Left colon (tissue), 2 donors: ENCODE measurements at regions not wholly inside any gene's neighbourhood (a gene's known extent, or its start where the extent isn't known, plus 50 kb on each side); places are given as distances from the start of the nearest gene placed in this dataset.

Experiments used
- ATAC-seq: fragments of 200-7000 bp; cut with Tn5 transposase; one replicate; pipeline ENCODE4 v1.9.1; 2020; ENCODE audit warnings: mild to moderate bottlenecking, moderate library complexity
- DNase-seq, 2 donors: peaks; one replicate each; pipeline ENCODE4 v3.0.0-alpha.2; 2020
- intact Hi-C, 2 donors: fragments of 100-400 bp; cut with DNase I in 1 of 2; cut with micrococcal nuclease in 1 of 2; formaldehyde crosslinking; loops; one replicate each; pipeline versions ENCODE4 v1.11.2 to v1.14.0; 2022; cut with DNase I, micrococcal nuclease
- donor health status: DM: no; HTN: no; CAD: no.
- donor health status: DM: yes; HTN: yes; CAD: no.

- ATAC-seq (no peak), DNase-seq (no peak)
- intact Hi-C loops, result no loop called here
Observed at GRCh38 chr2:21535826-21536225, 412.1 kb downstream of the TDRD15 start.

- DNase-seq (no peak), ATAC-seq (no peak)
- intact Hi-C loops, result no loop called here
Observed at GRCh38 chr2:21539685-21540084, 415.9 kb downstream of the TDRD15 start.

- no peak for DNase-seq
- intact Hi-C loops, result no loop called here
- no peak for ATAC-seq
Observed at GRCh38 chr2:21543630-21544029, 419.9 kb downstream of the TDRD15 start.

DNA sequence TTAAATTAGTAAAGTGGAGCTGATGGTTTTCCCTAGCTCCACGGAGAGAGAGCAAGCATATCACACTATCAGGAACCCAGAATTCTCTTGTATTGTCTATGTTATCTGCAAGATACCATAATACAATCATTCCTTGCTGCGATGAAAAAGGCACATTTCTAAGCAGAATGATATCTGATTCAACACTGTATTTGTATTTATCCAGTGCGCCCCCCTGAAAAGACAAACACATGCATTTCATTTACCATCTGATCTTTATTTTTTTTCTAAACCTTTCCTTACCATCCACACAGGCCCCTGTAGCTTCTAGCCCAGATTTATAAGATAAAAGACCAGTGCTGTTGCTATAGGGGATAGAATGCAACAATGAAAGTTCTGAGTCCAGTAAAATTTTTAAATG lies 420.6 kb downstream of the TDRD15 start:
- no peak for DNase-seq
- intact Hi-C loops, result no loop called here
- no peak for ATAC-seq

GRCh38 chr2:21552981-21553380 lies 429.2 kb downstream of the TDRD15 start:
- ATAC-seq, result no peak
- intact Hi-C loops, result no loop called here
- no peak for DNase-seq

- ATAC-seq (no peak), DNase-seq (no peak)
- intact Hi-C loops, result no loop called here
Observed at GRCh38 chr2:21559351-21559750, 435.6 kb downstream of the TDRD15 start.

- no peak for ATAC-seq
- intact Hi-C loops, result no loop called here
- no peak for DNase-seq
Observed at GRCh38 chr2:21561965-21562364, 438.2 kb downstream of the TDRD15 start.

DNA sequence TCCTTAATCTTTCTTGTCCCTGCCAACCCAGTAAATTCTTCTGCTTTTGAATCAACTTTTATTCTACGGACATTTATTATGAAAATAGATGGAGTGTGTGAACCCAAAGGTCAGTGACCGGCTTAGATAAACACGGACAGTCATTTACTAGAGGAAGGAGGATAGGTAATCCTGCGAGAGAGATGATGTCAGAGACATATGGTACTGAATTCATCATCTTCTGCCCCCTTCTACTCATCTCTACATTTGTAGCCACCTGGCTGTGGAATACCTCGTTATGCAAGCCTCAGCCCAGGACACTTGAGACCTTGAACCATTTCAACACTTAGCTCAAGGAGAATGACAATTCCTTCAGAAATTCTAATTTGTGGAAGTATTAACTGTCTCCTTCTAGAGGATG lies 443.6 kb downstream of the TDRD15 start:
- intact Hi-C loops, result no loop called here
- ATAC-seq, result no peak
- DNase-seq, result no peak

GRCh38 chr2:21571686-21572085 lies 447.9 kb downstream of the TDRD15 start:
- DNase-seq (no peak), ATAC-seq (no peak)
- intact Hi-C loops, result no loop called here

- DNase-seq, result no peak
- intact Hi-C loops, result no loop called here
- no peak for ATAC-seq
Observed at GRCh38 chr2:21580391-21580790, 456.6 kb downstream of the TDRD15 start.

DNA sequence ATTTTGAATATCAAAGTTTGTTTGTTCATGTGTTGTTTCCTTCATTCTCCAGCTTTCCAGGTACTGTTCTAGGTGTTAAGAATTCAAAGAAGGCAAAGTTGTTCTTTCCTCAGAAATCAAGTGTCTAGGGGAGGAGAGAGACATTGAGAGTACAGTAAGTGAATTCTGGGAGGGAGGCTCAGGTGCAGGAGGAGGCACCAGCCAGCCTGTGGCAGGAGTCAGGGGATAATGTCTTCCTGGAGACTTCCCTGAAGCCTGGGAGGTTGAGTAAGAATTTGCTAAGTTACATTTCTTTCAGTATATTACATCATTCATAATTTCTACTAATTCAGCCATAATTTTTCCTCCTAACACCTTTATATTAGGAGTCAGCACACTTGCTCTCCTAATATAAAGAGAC lies 462.1 kb downstream of the TDRD15 start:
- intact Hi-C loops, result no loop called here
- ATAC-seq, result no peak
- DNase-seq, result no peak

DNA sequence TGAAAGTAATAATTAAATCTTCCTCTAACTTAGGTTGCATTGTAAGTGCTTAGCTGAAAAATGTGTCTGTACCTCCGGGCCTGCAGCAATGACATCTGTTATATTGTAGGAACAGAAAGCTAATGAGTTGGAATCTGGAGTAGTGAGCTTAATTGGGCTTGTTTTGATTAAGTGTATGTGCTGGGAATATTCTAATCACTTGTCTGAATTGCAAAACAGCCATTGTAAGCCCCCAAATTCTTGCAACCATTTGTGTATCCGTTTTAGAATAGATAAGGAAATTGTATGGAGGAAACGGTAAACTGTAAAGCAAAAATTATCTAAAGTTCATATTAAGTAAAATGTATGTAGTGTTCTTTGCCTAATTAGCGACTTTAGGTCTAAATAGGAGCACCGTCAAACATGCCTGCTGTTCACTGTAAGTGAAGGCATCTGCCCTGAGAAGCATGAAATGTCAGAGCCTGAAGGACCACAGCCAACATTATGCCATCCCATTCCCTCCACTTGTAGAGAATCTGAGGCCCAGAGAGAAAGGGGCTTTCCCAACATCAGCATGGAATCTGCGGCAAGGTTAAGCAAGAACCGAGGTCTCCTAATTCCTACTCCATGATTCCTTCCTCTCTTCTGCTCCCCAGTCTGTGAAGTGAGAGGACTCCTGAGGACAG lies 466.4 kb downstream of the TDRD15 start:
- no peak for DNase-seq
- ATAC-seq, result no peak
- intact Hi-C loops, result no loop called here

DNA sequence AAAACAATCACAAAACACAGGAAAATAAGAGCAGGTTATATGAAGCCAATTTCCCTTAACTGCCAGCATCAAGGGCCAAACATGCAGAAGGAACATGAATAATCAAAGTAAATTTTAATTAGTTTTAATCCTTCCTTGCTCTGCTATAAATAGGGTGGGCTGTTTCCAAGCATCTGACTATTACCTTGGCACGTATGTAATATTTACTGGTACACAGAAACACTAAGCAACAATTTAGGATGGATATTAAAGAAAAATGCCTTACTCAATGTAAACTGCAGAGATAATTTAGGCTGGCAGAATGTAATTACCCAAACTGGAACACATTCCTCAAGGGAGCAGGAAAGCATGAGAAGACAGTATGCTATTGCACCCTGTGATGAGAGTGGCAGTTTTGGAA lies 468.2 kb downstream of the TDRD15 start:
- no peak for ATAC-seq
- intact Hi-C loops, result no loop called here
- DNase-seq, result no peak

GRCh38 chr2:21599417-21599816 lies 475.6 kb downstream of the TDRD15 start:
- DNase-seq (no peak), ATAC-seq (no peak)
- intact Hi-C loops, result no loop called here

- ATAC-seq (no peak), DNase-seq (no peak)
- intact Hi-C loops, result no loop called here
Observed at GRCh38 chr2:21602789-21603188, 479.0 kb downstream of the TDRD15 start.

DNA sequence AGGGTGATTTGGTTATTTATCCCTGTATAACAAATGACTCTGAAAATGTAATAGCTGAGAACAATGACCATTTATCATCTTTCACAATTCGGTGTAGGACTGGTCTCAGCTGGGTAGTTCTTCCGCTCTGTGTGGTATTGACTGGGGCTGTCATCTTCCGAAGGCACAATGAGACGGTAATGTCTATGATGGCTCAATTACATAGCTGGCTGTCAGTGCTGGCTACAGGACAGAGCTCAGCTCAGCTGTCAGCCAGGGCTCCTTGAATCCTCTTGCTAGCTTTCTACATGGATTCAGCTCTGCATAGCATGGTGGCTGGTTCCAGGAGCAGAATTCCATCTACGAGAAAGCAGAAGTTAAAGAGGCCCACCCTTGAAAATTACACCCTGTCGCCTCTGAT lies 483.8 kb downstream of the TDRD15 start:
- DNase-seq (no peak), ATAC-seq (no peak)
- intact Hi-C loops, result no loop called here

GRCh38 chr2:21610304-21610703 lies 486.5 kb downstream of the TDRD15 start:
- intact Hi-C loops, result no loop called here
- no peak for DNase-seq
- ATAC-seq, result no peak

DNA sequence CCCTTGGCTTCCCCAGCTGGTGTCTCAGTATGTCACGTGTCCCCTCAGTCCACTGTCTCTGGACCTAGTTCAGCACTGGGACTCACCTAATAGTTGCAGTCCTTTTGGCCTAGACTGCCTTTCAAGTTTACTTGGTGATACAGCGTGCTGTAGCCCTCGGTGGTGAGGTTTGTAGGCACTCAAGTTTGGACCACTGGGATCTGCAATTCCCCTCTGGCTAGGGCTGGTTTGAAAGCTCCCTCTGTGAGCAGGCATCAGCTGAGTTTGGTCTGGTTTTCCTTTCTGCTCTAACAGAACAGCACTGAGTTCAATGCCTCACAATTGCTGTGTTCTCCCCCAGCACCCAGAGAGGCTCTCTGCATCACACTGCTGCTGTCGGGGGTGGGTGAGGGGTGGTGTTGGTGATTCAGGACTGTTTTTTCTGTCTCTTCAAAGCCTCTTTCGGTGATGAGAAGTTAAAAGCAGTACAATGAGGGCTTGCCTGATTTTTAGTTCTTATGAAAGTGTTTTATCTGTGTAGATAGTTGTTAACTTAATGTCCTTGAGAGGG lies 494.2 kb downstream of the TDRD15 start:
- DNase-seq (no peak), ATAC-seq (no peak)
- intact Hi-C loops, result no loop called here

DNA sequence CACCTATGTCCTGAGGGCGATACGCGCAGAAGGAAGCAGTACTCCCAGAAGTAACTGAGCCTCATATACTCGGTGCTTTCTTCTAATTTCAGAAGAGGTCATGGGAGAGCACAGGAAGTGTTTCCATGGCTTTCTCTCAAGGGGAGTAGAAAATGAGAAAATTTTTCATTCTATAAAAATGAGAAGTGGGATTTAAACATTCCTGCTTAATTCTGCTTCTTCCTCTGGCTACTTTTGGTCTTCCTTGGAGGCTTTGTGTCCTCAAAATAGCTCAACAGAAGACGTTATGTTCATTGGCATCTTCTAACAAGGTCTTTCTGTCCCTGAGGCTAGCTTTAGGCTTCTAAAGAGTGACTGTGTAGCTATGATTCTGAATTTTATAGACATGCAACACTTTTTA lies 497.0 kb downstream of the TDRD15 start:
- intact Hi-C loops, result no loop called here
- ATAC-seq, result no peak
- no peak for DNase-seq

GRCh38 chr2:21627938-21628337 lies 504.2 kb downstream of the TDRD15 start:
- DNase-seq (no peak), ATAC-seq (no peak)
- intact Hi-C loops, result no loop called here

GRCh38 chr2:21633015-21633414 lies 509.2 kb downstream of the TDRD15 start:
- no peak for DNase-seq
- no peak for ATAC-seq
- intact Hi-C loops, result no loop called here
